ENCODE measurements at regions not wholly inside any gene's neighbourhood (a gene's known extent, or its start where the extent isn't known, plus 50 kb on each side); places are given as distances from the start of the nearest gene placed in this dataset.
"Not testable (repeated sequence)": the region's sequence is repeated elsewhere in the genome, so short reads cannot be mapped to it uniquely, and the experiment has no call there.

- no peaks in the 10 kb centered on the region for H3K79me2 ChIP-seq (ENCODE audit: insufficient read depth, low read length)
- no peaks in the 10 kb centered on the region for H3K9me3 ChIP-seq (ENCODE audit: insufficient read depth, low read depth, low read length)
- H3F3A ChIP-seq (ENCODE audit: low read depth): no peaks in the 10 kb centered on the region
- no peaks in the 10 kb centered on the region for H4K20me1 ChIP-seq (ENCODE audit: insufficient read depth, low read length, poor library complexity, severe bottlenecking)
- H3K9me2 ChIP-seq (replicated peaks; ENCODE audit: low read depth, low read length): no peaks in the 10 kb centered on the region
- H3K4me2 ChIP-seq (ENCODE audit: low read depth, low read length, poor library complexity, severe bottlenecking): no peak overlapping the region
- H3K9ac ChIP-seq (ENCODE audit: low read depth, low read length, poor library complexity, severe bottlenecking): no peak overlapping the region
- TF ChIP-seq EZH2phosphoT487 (IDR thresholded peaks at IDR 0.05; ENCODE audit: borderline replicate concordance) (no peak), CTCF (conservative IDR thresholded peaks at IDR 0.05; ENCODE audit: low read length) (no peak)
- no peak overlapping the region for H3K4me3 ChIP-seq (ENCODE audit: low read length, poor library complexity, severe bottlenecking)
- no peak overlapping the region for H2AFZ ChIP-seq (ENCODE audit: low read length)
- H3K4me1 ChIP-seq (ENCODE audit: insufficient read depth, low read length, poor library complexity, severe bottlenecking): peaks cover 7% of the 10 kb centered on the region
- no peaks in the 10 kb centered on the region for H3K27me3 ChIP-seq (ENCODE audit: insufficient read depth, low read length, poor library complexity, severe bottlenecking)
- no peaks in the 10 kb centered on the region for H3K36me3 ChIP-seq (ENCODE audit: insufficient read depth, low read length)
These were observed 58.3 kb upstream of the ARL4C start for GRCh38 chr2:234555161-234555560.

DNA sequence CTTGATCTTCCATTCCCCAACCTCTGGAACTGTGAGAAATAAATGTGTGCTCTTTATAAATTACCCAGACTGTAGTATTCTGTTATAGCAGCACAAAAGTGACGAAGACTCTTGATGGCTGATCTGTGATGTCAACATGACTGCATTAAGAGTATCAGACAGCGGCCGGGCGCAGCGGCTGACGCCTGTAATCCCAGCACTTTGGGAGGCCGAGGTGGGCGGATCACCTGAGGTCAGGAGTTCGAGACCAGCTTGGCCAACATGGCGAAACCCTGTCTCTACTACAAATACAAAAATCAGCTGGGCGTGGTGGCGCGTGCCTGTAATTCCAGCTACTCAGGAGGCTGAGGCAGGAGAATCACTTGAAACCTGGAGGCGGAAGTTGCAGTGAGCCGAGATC, 56.3 kb upstream of the ARL4C start:
- H3K9ac ChIP-seq (ENCODE audit: low read depth, low read length, poor library complexity, severe bottlenecking); H3K4me2 ChIP-seq (ENCODE audit: low read depth, low read length, poor library complexity, severe bottlenecking); H3K4me1 ChIP-seq (ENCODE audit: insufficient read depth, low read length, poor library complexity, severe bottlenecking); H2AFZ ChIP-seq (ENCODE audit: low read length); H3K9me2 ChIP-seq (replicated peaks; ENCODE audit: low read depth, low read length); H3K9me3 ChIP-seq (ENCODE audit: insufficient read depth, low read depth, low read length); H4K20me1 ChIP-seq (ENCODE audit: insufficient read depth, low read length, poor library complexity, severe bottlenecking); H3K79me2 ChIP-seq (ENCODE audit: insufficient read depth, low read length); H3K4me3 ChIP-seq (ENCODE audit: low read length, poor library complexity, severe bottlenecking); H3K36me3 ChIP-seq (ENCODE audit: insufficient read depth, low read length); H3F3A ChIP-seq (ENCODE audit: low read depth); H3K27me3 ChIP-seq (ENCODE audit: insufficient read depth, low read length, poor library complexity, severe bottlenecking): not testable (repeated sequence)

DNA sequence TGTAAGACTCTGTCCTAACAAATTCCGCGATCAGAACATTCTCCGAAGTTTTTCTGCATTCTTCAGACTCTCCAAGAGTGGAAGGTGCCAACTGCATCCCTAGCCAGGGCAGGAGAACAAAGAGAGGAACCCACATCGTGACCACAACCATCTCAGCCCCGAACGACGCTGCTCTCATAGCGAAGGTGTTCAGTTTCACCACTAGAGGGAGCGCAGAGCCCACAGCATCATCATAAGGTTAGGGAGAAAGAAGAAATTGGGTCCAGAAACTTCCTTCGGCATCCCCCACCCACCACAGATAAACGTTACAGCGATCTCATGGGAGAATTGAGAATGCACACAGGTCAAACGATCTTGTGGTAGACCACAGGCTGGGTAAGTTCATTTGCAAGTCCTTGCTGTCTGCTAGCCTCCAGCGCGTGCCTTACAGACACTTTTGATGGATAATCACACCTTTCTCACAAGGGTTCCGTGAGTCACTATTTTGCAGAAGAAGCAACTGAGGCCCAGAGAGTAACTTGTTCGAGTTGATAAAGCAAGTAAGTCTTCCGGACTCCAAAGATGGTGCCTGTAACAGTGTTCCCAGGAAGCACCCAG, 53.7 kb upstream of the ARL4C start:
- Histone ChIP-seq H3K4me3 (ENCODE audit: low read length, poor library complexity, severe bottlenecking) (no peak overlapping the region), H3K9me2 (replicated peaks; ENCODE audit: low read depth, low read length) (no peaks in the 10 kb centered on the region), H3K4me2 (ENCODE audit: low read depth, low read length, poor library complexity, severe bottlenecking) (no peak overlapping the region), H3K36me3 (ENCODE audit: insufficient read depth, low read length) (no peaks in the 10 kb centered on the region), H4K20me1 (ENCODE audit: insufficient read depth, low read length, poor library complexity, severe bottlenecking) (no peaks in the 10 kb centered on the region), H2AFZ (ENCODE audit: low read length) (peak overlapping the region; percentile 31), H3K27me3 (ENCODE audit: insufficient read depth, low read length, poor library complexity, severe bottlenecking) (no peaks in the 10 kb centered on the region), H3K9me3 (ENCODE audit: insufficient read depth, low read depth, low read length) (no peaks in the 10 kb centered on the region), H3K4me1 (ENCODE audit: insufficient read depth, low read length, poor library complexity, severe bottlenecking) (peaks cover 4% of the 10 kb centered on the region), H3F3A (ENCODE audit: low read depth) (no peaks in the 10 kb centered on the region), H3K79me2 (ENCODE audit: insufficient read depth, low read length) (no peaks in the 10 kb centered on the region), H3K9ac (ENCODE audit: low read depth, low read length, poor library complexity, severe bottlenecking) (no peak overlapping the region)
- TF ChIP-seq EZH2phosphoT487 (IDR thresholded peaks at IDR 0.05; ENCODE audit: borderline replicate concordance): no peak
- peak; percentile 99 for TF ChIP-seq CTCF (conservative IDR thresholded peaks at IDR 0.05; ENCODE audit: low read length)

DNA sequence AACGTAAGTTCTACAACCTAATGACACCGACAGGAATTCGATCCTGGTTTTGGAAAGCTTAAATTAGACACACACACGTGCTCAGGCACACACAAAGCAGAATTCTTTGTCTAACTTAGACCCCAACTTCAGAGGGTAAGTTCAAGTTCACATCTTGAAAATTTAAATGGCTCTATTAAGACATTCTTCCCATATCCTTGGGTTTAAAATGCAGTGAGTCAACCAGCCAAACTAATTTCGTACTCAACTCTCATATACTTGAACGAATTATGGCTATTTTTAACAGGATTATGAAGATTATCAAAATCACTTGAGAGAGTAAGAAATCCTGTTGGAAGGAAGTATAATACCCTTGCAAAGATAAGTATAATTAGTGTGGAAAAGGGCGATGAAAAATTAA, 53.2 kb upstream of the ARL4C start:
- Histone ChIP-seq H3K4me1 (ENCODE audit: insufficient read depth, low read length, poor library complexity, severe bottlenecking) (peaks cover 4% of the 10 kb centered on the region), H3K9ac (ENCODE audit: low read depth, low read length, poor library complexity, severe bottlenecking) (no peak overlapping the region), H3K4me2 (ENCODE audit: low read depth, low read length, poor library complexity, severe bottlenecking) (no peak overlapping the region), H3F3A (ENCODE audit: low read depth) (no peaks in the 10 kb centered on the region), H3K9me3 (ENCODE audit: insufficient read depth, low read depth, low read length) (no peaks in the 10 kb centered on the region), H4K20me1 (ENCODE audit: insufficient read depth, low read length, poor library complexity, severe bottlenecking) (no peaks in the 10 kb centered on the region), H3K79me2 (ENCODE audit: insufficient read depth, low read length) (no peaks in the 10 kb centered on the region), H3K9me2 (replicated peaks; ENCODE audit: low read depth, low read length) (no peaks in the 10 kb centered on the region), H2AFZ (ENCODE audit: low read length) (peak overlapping the region; percentile 16; the same call in 1 of the 2 replicates), H3K4me3 (ENCODE audit: low read length, poor library complexity, severe bottlenecking) (no peak overlapping the region), H3K27me3 (ENCODE audit: insufficient read depth, low read length, poor library complexity, severe bottlenecking) (no peaks in the 10 kb centered on the region), H3K36me3 (ENCODE audit: insufficient read depth, low read length) (no peaks in the 10 kb centered on the region)
- TF ChIP-seq EZH2phosphoT487 (IDR thresholded peaks at IDR 0.05; ENCODE audit: borderline replicate concordance) (no peak), CTCF (conservative IDR thresholded peaks at IDR 0.05; ENCODE audit: low read length) (no peak)

Measured in Loucy (cell line).